Stimulated activated CD8-positive, alpha-beta memory T cell treated with anti-CD3 and anti-CD28 coated beads, Interleukin-15, amount 100 ng/mL, for 24 hours (primary cell): ENCODE measurements at regions not wholly inside any gene's neighbourhood (a gene's known extent, or its start where the extent isn't known, plus 50 kb on each side); places are given as distances from the start of the nearest gene placed in this dataset.

Experiments
- DNase-seq: peaks from one replicate; pipeline ENCODE4 v3.0.0-alpha.2; 2020; ENCODE audit warnings: low read depth

DNA sequence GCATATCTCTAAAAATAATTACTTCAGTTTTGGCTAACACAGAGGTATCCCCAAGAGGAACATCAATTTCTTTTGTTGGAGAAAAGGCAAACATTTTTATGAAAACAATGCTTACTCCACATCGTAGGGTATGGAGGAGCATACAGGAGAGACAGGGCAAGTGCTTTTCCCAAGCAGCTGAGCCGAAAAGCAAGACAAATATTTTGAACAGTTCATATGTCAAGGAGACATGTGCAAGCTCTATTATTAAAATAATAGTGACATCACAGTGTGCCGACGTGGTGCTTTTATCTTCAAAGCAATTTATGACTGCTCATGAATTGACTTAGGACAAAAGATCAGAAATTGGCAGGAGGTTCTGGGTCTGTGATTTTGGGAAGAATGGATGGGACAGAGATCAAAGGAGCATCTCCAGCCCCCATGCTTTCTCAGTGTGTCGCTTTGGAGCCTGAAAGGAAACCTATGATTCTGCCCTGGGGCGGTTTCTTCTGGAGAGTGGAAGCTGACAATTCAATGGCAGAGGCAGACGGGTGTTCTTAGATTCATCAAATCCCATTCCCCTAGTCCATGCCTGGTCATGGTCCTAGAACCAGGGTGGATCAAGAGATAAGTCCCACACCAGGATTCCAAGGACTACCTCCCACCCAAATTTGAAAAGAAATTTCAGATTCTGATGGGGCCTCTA lies 97.1 kb downstream of the JCAD start:
- no peak for DNase-seq

DNA sequence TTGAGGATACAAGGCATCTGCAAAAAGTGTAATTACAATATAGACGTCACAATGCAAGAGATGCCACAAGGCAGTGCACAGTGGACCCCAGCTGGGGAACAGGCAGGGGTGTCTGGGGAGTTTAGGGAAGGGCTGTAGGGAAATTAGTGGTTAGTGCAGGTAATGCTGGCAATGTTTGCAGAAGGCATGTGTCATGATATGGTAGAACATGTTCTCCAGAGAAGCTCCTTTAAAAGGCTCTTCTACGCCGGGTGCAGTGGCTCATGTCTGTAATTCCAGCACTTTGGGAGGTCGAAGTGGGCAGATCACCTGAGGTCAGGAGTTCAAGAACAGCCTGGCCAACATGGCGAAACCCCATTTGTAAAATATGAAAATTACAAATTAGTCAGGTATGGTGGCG lies 98.0 kb downstream of the JCAD start:
- no peak for DNase-seq

DNA sequence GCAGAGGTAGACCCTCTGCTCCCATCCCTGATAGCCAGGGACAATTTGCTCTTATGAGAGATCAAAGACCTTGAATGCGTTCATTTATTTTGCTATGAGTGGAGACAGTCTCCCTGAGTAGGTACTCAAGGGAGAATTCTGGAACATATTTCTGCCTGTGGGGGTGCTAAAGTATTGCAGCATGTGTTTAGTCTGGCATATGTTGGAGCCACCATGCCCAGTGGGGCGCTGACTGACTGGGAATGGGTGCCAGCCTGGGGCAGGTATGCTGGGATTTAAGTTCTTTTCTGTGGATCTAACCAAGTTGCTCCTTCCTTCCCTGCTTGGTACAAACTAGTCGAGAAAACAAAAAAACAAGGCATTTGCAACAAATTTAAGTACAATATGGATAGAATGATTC lies 99.1 kb downstream of the JCAD start:
- no peak for DNase-seq

GRCh38 chr10:29959586-29959985 lies 99.8 kb downstream of the JCAD start:
- no peak for DNase-seq

GRCh38 chr10:29958440-29958839 lies 100.9 kb downstream of the JCAD start:
- no peak for DNase-seq

DNA sequence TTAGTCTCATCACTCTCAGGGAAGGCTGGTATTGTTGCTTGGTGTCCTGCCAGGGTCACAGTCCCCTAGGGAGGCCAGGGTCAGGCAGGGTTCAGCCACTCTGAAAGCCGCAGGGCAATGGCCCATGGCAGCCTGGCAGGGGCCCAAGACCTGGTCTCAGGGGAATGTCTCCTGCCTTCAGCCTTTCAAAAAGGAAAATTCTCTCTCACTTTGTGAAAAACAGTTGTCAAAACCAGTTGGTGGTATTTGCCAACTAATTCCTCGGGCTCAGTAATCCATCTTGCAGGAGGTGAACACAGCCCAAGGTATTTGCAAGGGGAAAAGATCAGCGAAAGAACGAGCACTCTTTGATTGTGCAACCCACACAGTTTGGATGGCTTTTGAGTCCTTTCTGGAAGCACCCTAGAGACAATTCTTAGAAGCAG lies 101.5 kb downstream of the JCAD start:
- no peak for DNase-seq

DNA sequence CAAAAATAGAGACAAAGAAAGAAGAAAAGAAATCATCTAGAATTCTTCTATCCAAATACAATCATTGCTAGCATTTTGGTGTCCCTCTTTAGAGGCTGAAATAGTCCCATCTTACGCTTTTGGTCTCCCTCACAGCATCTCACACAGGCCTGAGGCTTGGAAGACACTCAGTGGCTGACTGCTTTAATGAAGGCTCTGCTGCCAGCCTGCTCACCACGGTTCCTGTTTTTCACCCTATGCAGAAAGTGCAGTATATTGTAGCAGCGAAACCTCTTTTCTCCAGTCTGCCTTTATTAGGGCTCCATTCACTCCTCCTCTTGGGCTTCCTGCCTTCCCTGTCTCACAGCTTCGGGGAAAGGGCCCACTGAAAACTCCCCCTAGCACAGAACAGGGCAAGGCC lies 102.2 kb downstream of the JCAD start:
- DNase-seq = no peak

GRCh38 chr10:29956335-29956924 lies 103.0 kb downstream of the JCAD start:
- no peak for DNase-seq

GRCh38 chr10:29955329-29955935 lies 104.0 kb downstream of the JCAD start:
- no peak for DNase-seq

DNA sequence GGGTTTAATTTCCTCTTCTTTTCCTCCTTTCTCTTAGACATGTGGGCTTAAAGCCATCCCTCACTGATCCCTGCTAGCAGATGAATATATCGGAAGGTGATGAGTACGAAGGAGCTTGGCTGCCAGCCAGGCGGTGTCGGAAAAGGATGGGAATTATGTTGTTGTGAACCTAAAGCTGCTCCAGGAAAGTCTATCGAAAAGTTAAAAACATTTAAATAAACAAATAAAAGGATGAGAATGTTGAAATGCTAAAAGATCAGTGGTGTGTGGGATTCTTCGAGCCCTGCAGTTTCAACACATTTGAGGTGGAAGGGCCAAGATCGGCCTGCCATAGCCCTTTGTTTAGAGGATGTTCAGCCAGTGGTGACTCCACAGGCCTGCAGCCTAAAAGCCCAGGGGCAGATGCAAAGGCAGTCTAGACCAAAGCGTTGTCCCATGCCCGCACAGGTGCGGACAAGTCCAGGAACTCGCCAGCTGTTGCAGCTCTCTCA lies 107.9 kb downstream of the JCAD start:
- DNase-seq = no peak

- DNase-seq = no peak
Observed at GRCh38 chr10:29950391-29950790, 109.0 kb downstream of the JCAD start.

DNA sequence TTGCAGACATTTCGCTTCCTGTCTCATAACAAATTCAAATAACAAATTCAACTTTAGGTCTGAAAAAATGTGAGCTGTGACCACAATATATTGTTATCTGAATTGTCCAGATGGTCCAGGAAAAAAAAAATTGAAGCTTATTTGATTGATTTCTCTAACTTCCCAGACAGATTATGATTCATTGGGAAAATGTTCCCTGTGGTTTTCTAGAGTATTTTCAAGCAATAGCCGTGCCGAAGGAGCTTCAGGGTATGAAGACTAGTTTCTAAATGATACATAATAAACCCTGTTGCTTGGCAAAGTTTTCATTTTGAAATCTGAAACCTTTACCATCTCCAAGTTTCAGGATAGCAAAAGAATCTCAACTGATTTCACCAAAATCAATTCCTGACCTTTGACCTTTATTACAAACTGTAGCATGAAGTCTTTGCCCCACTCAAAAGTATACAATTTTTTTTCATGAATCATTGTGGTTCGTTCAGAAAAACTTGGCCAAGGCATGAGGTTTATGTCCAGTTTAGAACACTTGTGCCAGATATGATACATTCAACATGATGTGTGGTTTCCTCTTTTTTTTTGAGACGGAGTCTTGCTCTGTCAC lies 109.9 kb downstream of the JCAD start:
- no peak for DNase-seq

DNA sequence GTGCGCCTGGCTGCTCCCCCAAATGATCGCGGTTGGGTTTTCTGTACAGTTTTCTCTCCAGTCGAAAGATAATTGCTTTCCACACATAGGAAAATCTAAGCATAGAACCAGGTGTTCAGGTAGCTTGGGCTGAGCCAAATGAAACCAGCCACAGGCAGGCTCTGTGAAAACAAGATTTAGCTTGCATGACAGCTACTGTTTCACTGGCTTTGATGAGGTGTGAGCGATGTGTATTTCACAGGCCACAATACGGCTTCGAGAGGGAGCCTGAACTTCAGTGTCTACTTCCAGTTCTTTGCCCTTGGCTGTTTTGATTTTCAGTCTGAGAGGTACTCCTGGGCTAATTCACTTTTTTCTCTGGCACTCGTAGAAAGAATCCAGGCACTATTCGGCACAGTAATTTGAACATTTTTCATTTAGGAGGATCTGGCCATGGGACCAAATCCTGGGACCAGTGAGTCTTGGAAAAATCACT lies 110.5 kb downstream of the JCAD start:
- DNase-seq = no peak

- no peak for DNase-seq
Observed at GRCh38 chr10:29947701-29948060, 111.7 kb downstream of the JCAD start.

- no peak for DNase-seq
Observed at GRCh38 chr10:29946953-29947700, 112.3 kb downstream of the JCAD start.

GRCh38 chr10:29946614-29946952 lies 112.8 kb downstream of the JCAD start:
- no peak for DNase-seq

- DNase-seq = no peak
Observed at GRCh38 chr10:29941476-29941875, 117.9 kb downstream of the JCAD start.

DNA sequence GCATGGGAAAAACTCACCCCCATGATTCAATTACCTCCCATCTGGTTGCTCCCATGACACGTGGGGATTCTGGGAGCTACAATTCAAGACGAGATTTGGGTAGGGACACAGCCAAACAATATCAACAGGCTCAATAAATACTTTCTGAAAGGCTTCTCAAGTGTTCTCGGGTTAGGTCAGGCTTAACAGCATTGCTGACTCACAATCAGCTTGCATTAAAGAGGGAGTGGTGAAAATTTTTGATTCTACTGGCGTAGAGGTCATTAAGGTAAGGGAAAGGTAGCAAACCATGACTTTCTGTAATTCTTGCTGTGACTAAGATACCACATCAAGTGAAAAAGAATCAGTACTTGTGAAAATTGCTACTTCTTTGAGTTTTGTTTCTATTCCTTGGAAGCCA lies 126.4 kb downstream of the JCAD start:
- no peak for DNase-seq

DNA sequence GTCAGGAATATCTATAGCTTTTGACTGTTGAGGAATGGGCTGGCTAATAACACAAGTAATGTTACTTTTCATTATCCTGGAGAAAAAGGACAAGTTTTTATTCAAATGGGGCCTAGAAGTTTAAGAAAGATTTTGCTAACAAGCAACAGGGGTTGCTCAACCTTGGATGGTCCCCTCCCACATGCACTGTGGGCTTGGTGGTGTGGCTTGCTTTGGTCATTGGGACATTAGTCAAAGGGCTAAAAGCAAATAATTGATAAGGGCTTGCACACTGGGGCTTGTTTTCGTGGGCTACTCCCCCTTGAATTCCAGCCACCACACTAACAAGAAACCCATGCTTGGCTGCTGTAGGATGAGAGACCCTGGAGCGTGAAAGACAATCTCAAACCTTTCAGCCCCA lies 127.6 kb downstream of the JCAD start:
- no peak for DNase-seq

DNA sequence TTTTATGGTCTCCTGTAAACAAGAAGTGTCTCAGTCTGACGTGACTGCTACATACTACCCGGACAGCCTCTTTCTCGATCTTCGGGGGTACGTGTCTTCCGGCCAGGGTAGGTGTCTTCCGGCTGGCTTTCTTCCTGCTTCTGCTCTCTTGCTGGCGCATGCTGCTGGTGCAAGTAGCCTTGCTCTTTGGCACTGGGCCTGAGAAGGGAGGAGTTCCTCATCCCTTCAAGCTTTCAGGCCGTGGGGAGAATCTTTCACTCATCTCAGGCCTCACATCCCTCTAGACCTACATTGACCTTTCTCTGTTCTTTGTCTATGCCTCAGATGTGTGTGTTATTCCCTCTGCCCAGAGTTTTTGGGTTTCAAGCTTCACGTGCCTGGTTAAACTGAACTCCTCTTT lies 130.4 kb downstream of the JCAD start:
- DNase-seq = no peak

- no peak for DNase-seq
Observed at GRCh38 chr10:29926693-29927048, 132.7 kb downstream of the JCAD start.
